ENCODE measurements at regions not wholly inside any gene's neighbourhood (a gene's known extent, or its start where the extent isn't known, plus 50 kb on each side); places are given as distances from the start of the nearest gene placed in this dataset.

GRCh38 chr18:30658306-30658705 lies 384.2 kb downstream of the DSC3 start:
- Histone ChIP-seq H3K9me3 (ENCODE audit: control insufficient read depth in 4 of 4, insufficient read depth in 3 of 4, low read length in 3 of 4) (peaks cover 0 to 7% (median 0%) of the 10 kb centered on the region in 4 donors), H3K4me3 (no peak overlapping the region), H3K36me3 (ENCODE audit: control insufficient read depth in 4 of 4, insufficient read depth in 4 of 4, low read length in 4 of 4) (no peaks in the 10 kb centered on the region), H3K4me1 (ENCODE audit: control insufficient read depth in 5 of 5, insufficient read depth in 5 of 5, low read length in 5 of 5) (no peaks in the 10 kb centered on the region), H3K27ac (ENCODE audit: low read depth in 1 of 2, low read length in 1 of 2) (no peak overlapping the region), H3K9ac (ENCODE audit: insufficient read depth in 1 of 2, low read length in 2 of 2) (no peak overlapping the region), H3K27me3 (ENCODE audit: control insufficient read depth in 3 of 3, insufficient read depth in 3 of 3, low read length in 2 of 3) (no peaks in the 10 kb centered on the region)
- ATAC-seq (ENCODE audit: insufficient read depth, low FRiP score), result no peak
- DNase-seq, result no peak
- TF ChIP-seq CTCF (IDR thresholded peaks at IDR 0.05; ENCODE audit: control extremely low read depth, extremely low read depth), result no peak
- 88 to 94% methylated on average over 1 of the region's 1 CpG for WGBS, 2 donors

- Histone ChIP-seq H3K4me1 (ENCODE audit: control insufficient read depth in 5 of 5, insufficient read depth in 5 of 5, low read length in 5 of 5) (no peaks in the 10 kb centered on the region), H3K27me3 (ENCODE audit: control insufficient read depth in 3 of 3, insufficient read depth in 3 of 3, low read length in 2 of 3) (no peaks in the 10 kb centered on the region), H3K27ac (ENCODE audit: low read depth in 1 of 2, low read length in 1 of 2) (no peak overlapping the region), H3K36me3 (ENCODE audit: control insufficient read depth in 4 of 4, insufficient read depth in 4 of 4, low read length in 4 of 4) (no peaks in the 10 kb centered on the region), H3K9ac (ENCODE audit: insufficient read depth in 1 of 2, low read length in 2 of 2) (no peak overlapping the region), H3K9me3 (ENCODE audit: control insufficient read depth in 4 of 4, insufficient read depth in 3 of 4, low read length in 3 of 4) (no peaks in the 10 kb centered on the region), H3K4me3 (no peak overlapping the region)
- WGBS, 2 donors, result 37 to 41% methylated on average over 2 of the region's 2 CpGs
- DNase-seq, result no peak
- no peak for TF ChIP-seq CTCF (IDR thresholded peaks at IDR 0.05; ENCODE audit: control extremely low read depth, extremely low read depth)
- ATAC-seq (ENCODE audit: insufficient read depth, low FRiP score), result no peak
Measured at GRCh38 chr18:30652387-30652786, 390.2 kb downstream of the DSC3 start.

GRCh38 chr18:30650499-30650898 lies 392.0 kb downstream of the DSC3 start:
- Histone ChIP-seq H3K27ac (ENCODE audit: low read depth in 1 of 2, low read length in 1 of 2) (no peak overlapping the region), H3K27me3 (ENCODE audit: control insufficient read depth in 3 of 3, insufficient read depth in 3 of 3, low read length in 2 of 3) (no peaks in the 10 kb centered on the region), H3K4me3 (no peak overlapping the region), H3K4me1 (ENCODE audit: control insufficient read depth in 5 of 5, insufficient read depth in 5 of 5, low read length in 5 of 5) (no peaks in the 10 kb centered on the region), H3K9ac (ENCODE audit: insufficient read depth in 1 of 2, low read length in 2 of 2) (no peak overlapping the region), H3K36me3 (ENCODE audit: control insufficient read depth in 4 of 4, insufficient read depth in 4 of 4, low read length in 4 of 4) (no peaks in the 10 kb centered on the region), H3K9me3 (ENCODE audit: control insufficient read depth in 4 of 4, insufficient read depth in 3 of 4, low read length in 3 of 4) (no peaks in the 10 kb centered on the region)
- DNase-seq (no peak), ATAC-seq (ENCODE audit: insufficient read depth, low FRiP score) (no peak)
- no peak for TF ChIP-seq CTCF (IDR thresholded peaks at IDR 0.05; ENCODE audit: control extremely low read depth, extremely low read depth)

GRCh38 chr18:30644158-30644557 lies 398.4 kb downstream of the DSC3 start:
- Histone ChIP-seq H3K27me3 (ENCODE audit: control insufficient read depth in 3 of 3, insufficient read depth in 3 of 3, low read length in 2 of 3) (no peaks in the 10 kb centered on the region), H3K27ac (ENCODE audit: low read depth in 1 of 2, low read length in 1 of 2) (no peak overlapping the region), H3K4me3 (no peak overlapping the region), H3K9me3 (ENCODE audit: control insufficient read depth in 4 of 4, insufficient read depth in 3 of 4, low read length in 3 of 4) (no peaks in the 10 kb centered on the region), H3K9ac (ENCODE audit: insufficient read depth in 1 of 2, low read length in 2 of 2) (no peak overlapping the region), H3K36me3 (ENCODE audit: control insufficient read depth in 4 of 4, insufficient read depth in 4 of 4, low read length in 4 of 4) (no peaks in the 10 kb centered on the region), H3K4me1 (ENCODE audit: control insufficient read depth in 5 of 5, insufficient read depth in 5 of 5, low read length in 5 of 5) (no peaks in the 10 kb centered on the region)
- no peak for ATAC-seq (ENCODE audit: insufficient read depth, low FRiP score)
- no peak for TF ChIP-seq CTCF (IDR thresholded peaks at IDR 0.05; ENCODE audit: control extremely low read depth, extremely low read depth)
- no peak for DNase-seq

Data from lung (tissue), 11 donors.